Ammon's horn (tissue), 1 donor: ENCODE measurements at regions not wholly inside any gene's neighbourhood (a gene's known extent, or its start where the extent isn't known, plus 50 kb on each side); places are given as distances from the start of the nearest gene placed in this dataset.
"Not testable (repeated sequence)": the region's sequence is repeated elsewhere in the genome, so short reads cannot be mapped to it uniquely, and the experiment has no call there.

Source experiments
- DNase-seq: peaks from one replicate; pipeline ENCODE4 v3.0.0-alpha.2; 2016; ENCODE audit warnings: low spot score

GRCh38 chr14:53857625-53858344, 98.8 kb downstream of the BMP4 start:
- no peak for DNase-seq

GRCh38 chr14:53855574-53855973, 101.1 kb downstream of the BMP4 start:
- no peak for DNase-seq

- no peak for DNase-seq
Observed at GRCh38 chr14:53855127-53855526, 101.5 kb downstream of the BMP4 start.

GRCh38 chr14:53851394-53852090, 105.1 kb downstream of the BMP4 start:
- no peak for DNase-seq

GRCh38 chr14:53850714-53851296, 105.8 kb downstream of the BMP4 start:
- no peak for DNase-seq

GRCh38 chr14:53849549-53849948, 107.1 kb downstream of the BMP4 start:
- no peak for DNase-seq

- DNase-seq = no peak
Observed at GRCh38 chr14:53848854-53849253, 107.8 kb downstream of the BMP4 start.

GRCh38 chr14:53847881-53848280, 108.7 kb downstream of the BMP4 start:
- no peak for DNase-seq

- no peak for DNase-seq
Observed at GRCh38 chr14:53847057-53847456, 109.6 kb downstream of the BMP4 start.

GRCh38 chr14:53845813-53846693, 110.6 kb downstream of the BMP4 start:
- no peak for DNase-seq

GRCh38 chr14:53842938-53843337, 113.7 kb downstream of the BMP4 start:
- no peak for DNase-seq

GRCh38 chr14:53841109-53842099, 115.2 kb downstream of the BMP4 start:
- no peak for DNase-seq

- no peak for DNase-seq
Observed at GRCh38 chr14:53840444-53840843, 116.2 kb downstream of the BMP4 start.

GRCh38 chr14:53838374-53838773, 118.3 kb downstream of the BMP4 start:
- DNase-seq = no peak

- not testable (repeated sequence) for DNase-seq
Observed at GRCh38 chr14:53837656-53838055, 119.0 kb downstream of the BMP4 start.

GRCh38 chr14:53836551-53836950, 120.1 kb downstream of the BMP4 start:
- no peak for DNase-seq

GRCh38 chr14:53828820-53829219, 127.8 kb downstream of the BMP4 start:
- no peak for DNase-seq

GRCh38 chr14:53824061-53824460, 132.6 kb downstream of the BMP4 start:
- no peak for DNase-seq

GRCh38 chr14:53814392-53814791, 142.2 kb downstream of the BMP4 start:
- DNase-seq = no peak

GRCh38 chr14:53810221-53810620, 146.4 kb downstream of the BMP4 start:
- DNase-seq = no peak

- DNase-seq = no peak
Observed at GRCh38 chr14:53808042-53808441, 148.6 kb downstream of the BMP4 start.
